Lung (tissue), 11 donors: ENCODE measurements at regions not wholly inside any gene's neighbourhood (a gene's known extent, or its start where the extent isn't known, plus 50 kb on each side); places are given as distances from the start of the nearest gene placed in this dataset.

Experiments used
- ATAC-seq: fragments of 200-7000 bp; cut with Tn5 transposase; one replicate; pipeline ENCODE4 v1.9.1; 2020; ENCODE audit warnings: moderate number of reproducible peaks; ENCODE audit not compliant: insufficient read depth, low FRiP score
- DNase-seq, 3 donors: peaks; one replicate each; pipeline ENCODE4 v3.0.0-alpha.2; 2013 to 2017
- H3K27ac ChIP-seq, 2 donors: one replicate each; pipeline ENCODE4 v1.5.1; 2013; ENCODE audit warnings: mild to moderate bottlenecking in 2 of 2, moderate library complexity in 2 of 2, control low read depth in 1 of 2, inconsistent platforms in 1 of 2, low read depth in 1 of 2, low read length in 1 of 2
- H3K27me3 ChIP-seq, 3 donors: one replicate each; pipeline ENCODE4 v1.5.1; 2013; ENCODE audit warnings: low read length in 2 of 3; ENCODE audit not compliant: control insufficient read depth in 3 of 3, insufficient read depth in 3 of 3
- H3K36me3 ChIP-seq, 4 donors: one replicate each; pipeline ENCODE4 v1.5.1; 2013; ENCODE audit warnings: low read length in 4 of 4, mild to moderate bottlenecking in 1 of 4, moderate library complexity in 1 of 4; ENCODE audit not compliant: control insufficient read depth in 4 of 4, insufficient read depth in 4 of 4
- H3K4me1 ChIP-seq, 5 donors: one replicate each; pipeline ENCODE4 v1.5.1; 2013; ENCODE audit warnings: low read length in 5 of 5, mild to moderate bottlenecking in 2 of 5, moderate library complexity in 1 of 5; ENCODE audit not compliant: control insufficient read depth in 5 of 5, insufficient read depth in 5 of 5
- H3K4me3 ChIP-seq: one replicate; pipeline ENCODE4 v1.5.1; 2013; ENCODE audit warnings: mild to moderate bottlenecking, control low read depth, moderate library complexity
- H3K9ac ChIP-seq, 2 donors: one replicate each; pipeline ENCODE4 v1.5.1; 2013; ENCODE audit warnings: low read length in 2 of 2, control low read depth in 1 of 2; ENCODE audit not compliant: insufficient read depth in 1 of 2
- H3K9me3 ChIP-seq, 4 donors: one replicate each; pipeline ENCODE4 v1.5.1; 2013; ENCODE audit warnings: low read length in 3 of 4, mild to moderate bottlenecking in 1 of 4, moderate library complexity in 1 of 4; ENCODE audit not compliant: control insufficient read depth in 4 of 4, insufficient read depth in 3 of 4
- CTCF ChIP-seq: IDR thresholded peaks from 2 replicates; pipeline ENCODE4 v1.5.1; 2012; ENCODE audit warnings: mild to moderate bottlenecking; ENCODE audit errors: control extremely low read depth, extremely low read depth
- WGBS, 2 donors: extraction: QIAGEN DNeasy Blood & Tissue Kit; methylation state at CpG; one replicate each; pipeline ENCODE4 v1.1.7; 2013; 5-methylcytosine and 5-hydroxymethylcytosine counted together
- donor health status: control.
- donor health status: control.
- donor health status: Bipolar disorder and iron deficiency.
- donor health status: healthy.
- donor health status: DM: yes; HTN: yes; CAD: no.

- H3K27ac ChIP-seq: no peak overlapping the region
- ATAC-seq: no peak
- DNase-seq: no peak
- peaks cover 0 to 1% (median 0%) of the 10 kb centered on the region in 5 donors for H3K4me1 ChIP-seq
- no peak overlapping the region for H3K4me3 ChIP-seq
- TF ChIP-seq CTCF: no peak
- peaks cover 0 to 3% (median 0%) of the 10 kb centered on the region in 3 donors for H3K27me3 ChIP-seq
- 78 to 89% methylated on average over 20 of the region's 20 CpGs for WGBS, 2 donors
- H3K9ac ChIP-seq: no peak overlapping the region
- no peaks in the 10 kb centered on the region for H3K36me3 ChIP-seq
- peaks cover 0 to 1% (median 0%) of the 10 kb centered on the region in 4 donors for H3K9me3 ChIP-seq
These were observed 60.9 kb upstream of the KLHL29 start for GRCh38 chr2:23323917-23324680.

GRCh38 chr2:23326330-23326729, 58.6 kb upstream of the KLHL29 start:
- no peak for DNase-seq
- H3K9me3 ChIP-seq: no peaks in the 10 kb centered on the region
- H3K4me1 ChIP-seq: peaks cover 0 to 1% (median 0%) of the 10 kb centered on the region in 5 donors
- no peaks in the 10 kb centered on the region for H3K36me3 ChIP-seq
- no peak overlapping the region for H3K9ac ChIP-seq
- peaks cover 0 to 3% (median 0%) of the 10 kb centered on the region in 3 donors for H3K27me3 ChIP-seq
- TF ChIP-seq CTCF: no peak
- no peak for ATAC-seq
- 76 to 79% methylated on average over 4 of the region's 4 CpGs for WGBS, 2 donors
- no peak overlapping the region for H3K27ac ChIP-seq
- H3K4me3 ChIP-seq: no peak overlapping the region

- no peak for TF ChIP-seq CTCF
- no peaks in the 10 kb centered on the region for H3K36me3 ChIP-seq
- no peak overlapping the region for H3K4me3 ChIP-seq
- H3K4me1 ChIP-seq: peaks cover 0 to 1% (median 0%) of the 10 kb centered on the region in 5 donors
- peaks cover 0 to 4% (median 0%) of the 10 kb centered on the region in 3 donors for H3K27me3 ChIP-seq
- H3K27ac ChIP-seq: no peak overlapping the region
- DNase-seq: no peak
- no peak overlapping the region for H3K9ac ChIP-seq
- no peak for ATAC-seq
- WGBS, 2 donors: 69 to 87% methylated on average over 5 of the region's 5 CpGs
- no peaks in the 10 kb centered on the region for H3K9me3 ChIP-seq
These were observed 57.6 kb upstream of the KLHL29 start for GRCh38 chr2:23327416-23327815.
